ENCODE measurements at regions not wholly inside any gene's neighbourhood (a gene's known extent, or its start where the extent isn't known, plus 50 kb on each side); places are given as distances from the start of the nearest gene placed in this dataset.

GRCh38 chr22:42190274-42190673 is 59.7 kb upstream of the CYP2D6 start:
- no peak for TF ChIP-seq POLR2A (IDR thresholded peaks at IDR 0.05)
- no peak for TF ChIP-seq CTCF (IDR thresholded peaks at IDR 0.05)
